MM.1S (cell line): ENCODE measurements at regions not wholly inside any gene's neighbourhood (a gene's known extent, or its start where the extent isn't known, plus 50 kb on each side); places are given as distances from the start of the nearest gene placed in this dataset.

Experiments used
- DNase-seq: peaks from one replicate; pipeline ENCODE4 v3.0.0-alpha.2; 2015
- H2AFZ ChIP-seq: fragments of 300-600 bp; sonication (generic); 2 replicates; pipeline ENCODE4 v1.6.0; 2016; ENCODE audit warnings: antibody characterized with exemption, low read length
- H3F3A ChIP-seq: fragments of 300-600 bp; sonication (generic); 2 replicates; pipeline ENCODE4 v1.6.1; 2016; ENCODE audit warnings: mild to moderate bottlenecking, antibody characterized with exemption, low read length, moderate library complexity, mixed read lengths; ENCODE audit not compliant: insufficient read depth
- H3K27ac ChIP-seq: fragments of 300-600 bp; sonication (generic); 2 replicates; pipeline ENCODE4 v1.5.1; 2016; ENCODE audit warnings: mild to moderate bottlenecking, low read length
- H3K27me3 ChIP-seq: fragments of 300-600 bp; sonication (generic); replicated peaks from 2 replicates; pipeline ENCODE4 v1.6.0; 2016; ENCODE audit warnings: low read length; ENCODE audit not compliant: insufficient read depth
- H3K36me3 ChIP-seq: fragments of 300-600 bp; sonication (generic); replicated peaks from 2 replicates; pipeline ENCODE4 v1.6.1; 2016; ENCODE audit warnings: mild to moderate bottlenecking, low read length, mixed read lengths; ENCODE audit not compliant: insufficient read depth
- H3K4me1 ChIP-seq: fragments of 300-600 bp; sonication (generic); 2 replicates; pipeline ENCODE4 v1.6.1; 2016; ENCODE audit warnings: low read length, mixed read lengths
- H3K4me2 ChIP-seq: fragments of 300-600 bp; sonication (generic); 2 replicates; pipeline ENCODE4 v1.6.0; 2016; ENCODE audit warnings: low read depth, low read length
- H3K4me3 ChIP-seq: fragments of 300-600 bp; sonication (generic); 2 replicates; pipeline ENCODE4 v1.5.1; 2016; ENCODE audit warnings: low read length, mixed read lengths
- H3K79me2 ChIP-seq: fragments of 300-600 bp; sonication (generic); 2 replicates; pipeline ENCODE4 v1.6.1; 2016; ENCODE audit warnings: mixed run types, low read length, mixed read lengths
- H3K9ac ChIP-seq: fragments of 300-600 bp; sonication (generic); 2 replicates; pipeline ENCODE4 v1.6.1; 2016; ENCODE audit warnings: low read length, mixed read lengths
- H3K9me2 ChIP-seq: fragments of 300-600 bp; sonication (generic); replicated peaks from 2 replicates; pipeline ENCODE4 v1.6.1; 2016; ENCODE audit warnings: mild to moderate bottlenecking, low read length, mixed read lengths; ENCODE audit not compliant: insufficient read depth
- H3K9me3 ChIP-seq: fragments of 300-600 bp; sonication (generic); replicated peaks from 2 replicates; pipeline ENCODE4 v1.6.1; 2016; ENCODE audit warnings: mild to moderate bottlenecking, low read length, mixed read lengths; ENCODE audit not compliant: insufficient read depth
- H4K20me1 ChIP-seq: fragments of 300-600 bp; sonication (generic); 2 replicates; pipeline ENCODE4 v1.6.1; 2016; ENCODE audit warnings: mild to moderate bottlenecking, low read length, moderate library complexity, mixed read lengths; ENCODE audit not compliant: insufficient read depth
- EZH2 ChIP-seq: fragments of 300-600 bp; sonication (generic); optimal IDR thresholded peaks from 2 replicates; pipeline ENCODE3; 2017; ENCODE audit warnings: low read depth, mild to moderate bottlenecking, antibody characterized with exemption, low read length, mixed read lengths
- EZH2phosphoT487 ChIP-seq: fragments of 300-600 bp; sonication (generic); IDR thresholded peaks from 2 replicates; pipeline ENCODE4 v1.6.1; 2018; ENCODE audit warnings: antibody characterized with exemption, low read length
- TF ChIP-seq, protein P1 (sequence below): fragments of 300-600 bp; sonication (generic); IDR thresholded peaks from 2 replicates; pipeline ENCODE4 v1.5.1; 2016; ENCODE audit warnings: antibody characterized with exemption, low read length, mixed read lengths

DNA sequence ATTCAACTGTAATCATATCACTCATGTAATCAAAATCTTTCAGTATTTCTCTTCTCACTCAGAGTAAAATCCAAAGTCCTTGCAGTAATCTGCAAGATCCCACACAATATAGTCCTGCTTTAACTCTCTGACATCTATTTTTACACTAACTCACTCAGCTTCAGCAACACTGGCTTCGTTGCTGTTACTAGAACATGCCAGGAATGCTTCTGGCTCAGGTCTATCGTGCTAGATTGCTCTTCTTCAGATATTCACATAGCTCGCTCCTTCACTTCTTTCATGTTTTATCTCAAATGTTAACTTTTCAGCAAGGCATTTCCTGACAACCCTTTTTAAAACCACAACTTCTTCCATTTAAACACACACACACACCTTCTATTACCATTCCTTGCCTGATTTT, 331.7 kb upstream of the HTR2C start:
- Histone ChIP-seq H3K9me2 (no peaks in the 10 kb centered on the region), H3K27ac (no peak overlapping the region), H3K79me2 (no peaks in the 10 kb centered on the region), H4K20me1 (no peaks in the 10 kb centered on the region), H2AFZ (no peak overlapping the region), H3K4me3 (no peak overlapping the region), H3K9me3 (no peaks in the 10 kb centered on the region), H3K4me2 (no peak overlapping the region), H3K27me3 (no peaks in the 10 kb centered on the region), H3K4me1 (no peaks in the 10 kb centered on the region), H3F3A (no peaks in the 10 kb centered on the region), H3K36me3 (no peaks in the 10 kb centered on the region), H3K9ac (no peak overlapping the region)
- TF ChIP-seq EZH2 (no peak), EZH2phosphoT487 (no peak)
- TF ChIP-seq, protein P1, sequence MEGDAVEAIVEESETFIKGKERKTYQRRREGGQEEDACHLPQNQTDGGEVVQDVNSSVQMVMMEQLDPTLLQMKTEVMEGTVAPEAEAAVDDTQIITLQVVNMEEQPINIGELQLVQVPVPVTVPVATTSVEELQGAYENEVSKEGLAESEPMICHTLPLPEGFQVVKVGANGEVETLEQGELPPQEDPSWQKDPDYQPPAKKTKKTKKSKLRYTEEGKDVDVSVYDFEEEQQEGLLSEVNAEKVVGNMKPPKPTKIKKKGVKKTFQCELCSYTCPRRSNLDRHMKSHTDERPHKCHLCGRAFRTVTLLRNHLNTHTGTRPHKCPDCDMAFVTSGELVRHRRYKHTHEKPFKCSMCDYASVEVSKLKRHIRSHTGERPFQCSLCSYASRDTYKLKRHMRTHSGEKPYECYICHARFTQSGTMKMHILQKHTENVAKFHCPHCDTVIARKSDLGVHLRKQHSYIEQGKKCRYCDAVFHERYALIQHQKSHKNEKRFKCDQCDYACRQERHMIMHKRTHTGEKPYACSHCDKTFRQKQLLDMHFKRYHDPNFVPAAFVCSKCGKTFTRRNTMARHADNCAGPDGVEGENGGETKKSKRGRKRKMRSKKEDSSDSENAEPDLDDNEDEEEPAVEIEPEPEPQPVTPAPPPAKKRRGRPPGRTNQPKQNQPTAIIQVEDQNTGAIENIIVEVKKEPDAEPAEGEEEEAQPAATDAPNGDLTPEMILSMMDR: no peak
- no peak for DNase-seq

DNA sequence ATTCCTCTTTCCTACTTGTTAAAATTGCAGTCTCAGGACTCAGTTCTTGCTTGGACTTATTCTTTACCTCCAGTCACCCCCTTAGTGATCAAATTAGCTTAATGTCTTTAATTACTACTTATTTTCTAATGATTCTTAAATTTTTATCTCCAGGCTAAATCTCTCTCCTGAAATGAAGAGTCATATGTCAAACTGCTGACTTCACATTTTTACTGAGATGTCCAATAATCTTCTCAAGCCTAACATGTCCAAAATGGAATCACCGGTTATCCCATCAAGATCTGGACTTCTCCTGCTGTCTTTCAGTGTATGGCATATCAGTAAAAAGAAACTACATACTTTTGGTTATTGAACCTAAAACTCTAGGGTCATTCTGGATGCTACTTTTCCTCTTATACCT, 332.3 kb upstream of the HTR2C start:
- H3K36me3 ChIP-seq: no peaks in the 10 kb centered on the region
- DNase-seq: no peak
- no peak overlapping the region for H3K9ac ChIP-seq
- H3K27ac ChIP-seq: no peak overlapping the region
- H3K27me3 ChIP-seq: no peaks in the 10 kb centered on the region
- no peak overlapping the region for H2AFZ ChIP-seq
- H3F3A ChIP-seq: no peaks in the 10 kb centered on the region
- H3K4me2 ChIP-seq: no peak overlapping the region
- no peak overlapping the region for H3K4me3 ChIP-seq
- H3K9me2 ChIP-seq: no peaks in the 10 kb centered on the region
- H3K4me1 ChIP-seq: no peaks in the 10 kb centered on the region
- H3K9me3 ChIP-seq: no peaks in the 10 kb centered on the region
- H3K79me2 ChIP-seq: no peaks in the 10 kb centered on the region
- no peak for TF ChIP-seq EZH2phosphoT487
- TF ChIP-seq, protein P1: no peak
- TF ChIP-seq EZH2: no peak
- H4K20me1 ChIP-seq: no peaks in the 10 kb centered on the region

GRCh38 chrX:114221445-114221844, 362.4 kb upstream of the HTR2C start:
- Histone ChIP-seq H3K4me3 (no peak overlapping the region), H3K79me2 (no peaks in the 10 kb centered on the region), H3K4me2 (no peak overlapping the region), H3K36me3 (no peaks in the 10 kb centered on the region), H3K27ac (no peak overlapping the region), H3K9me3 (no peaks in the 10 kb centered on the region), H2AFZ (no peak overlapping the region), H3K4me1 (no peaks in the 10 kb centered on the region), H3K9ac (no peak overlapping the region), H3K9me2 (no peaks in the 10 kb centered on the region), H3K27me3 (no peaks in the 10 kb centered on the region), H4K20me1 (no peaks in the 10 kb centered on the region), H3F3A (no peaks in the 10 kb centered on the region)
- TF ChIP-seq EZH2phosphoT487: no peak
- TF ChIP-seq EZH2: no peak
- TF ChIP-seq, protein P1: no peak
- DNase-seq: no peak
